ENCODE measurements at regions not wholly inside any gene's neighbourhood (a gene's known extent, or its start where the extent isn't known, plus 50 kb on each side); places are given as distances from the start of the nearest gene placed in this dataset.

DNA sequence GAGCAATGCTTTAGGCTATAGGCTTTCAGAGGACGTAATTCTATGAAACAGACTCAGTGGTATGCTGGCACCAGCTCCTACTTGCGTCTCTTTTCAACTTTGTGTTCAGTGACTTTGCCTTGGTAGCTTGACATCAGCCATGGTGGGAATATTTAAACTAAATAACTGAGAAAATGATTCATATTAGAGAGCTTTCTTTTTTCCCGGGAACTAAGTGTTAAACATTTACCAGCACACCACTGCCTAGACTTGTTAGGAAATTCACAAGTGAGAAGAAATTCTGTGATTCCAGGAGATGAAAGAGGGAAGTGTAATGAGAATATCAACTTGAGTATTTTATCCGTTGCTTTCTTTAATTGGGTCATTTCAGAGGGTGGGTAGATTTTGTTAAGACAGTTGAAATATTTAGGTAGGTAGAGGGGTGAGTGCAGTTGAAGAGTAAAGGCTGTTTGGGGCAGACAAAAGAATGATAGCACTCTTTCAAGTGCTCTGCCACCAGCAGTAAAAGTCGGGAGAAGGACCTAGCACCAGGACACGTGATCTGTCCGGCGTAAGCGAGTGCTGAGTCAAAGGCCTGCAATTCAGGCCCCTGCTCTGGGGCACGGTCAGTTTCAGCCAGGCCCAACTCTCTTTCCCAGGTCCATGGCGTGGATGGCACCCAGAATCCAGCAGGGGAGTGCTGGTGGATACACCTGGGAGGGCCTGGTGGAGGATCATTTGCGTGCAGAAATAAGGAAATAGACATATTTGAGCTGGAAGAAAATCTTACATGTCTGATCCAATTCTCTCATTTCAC, 206.3 kb downstream of the SNX10 start (continued):
- TF ChIP-seq, protein P1, sequence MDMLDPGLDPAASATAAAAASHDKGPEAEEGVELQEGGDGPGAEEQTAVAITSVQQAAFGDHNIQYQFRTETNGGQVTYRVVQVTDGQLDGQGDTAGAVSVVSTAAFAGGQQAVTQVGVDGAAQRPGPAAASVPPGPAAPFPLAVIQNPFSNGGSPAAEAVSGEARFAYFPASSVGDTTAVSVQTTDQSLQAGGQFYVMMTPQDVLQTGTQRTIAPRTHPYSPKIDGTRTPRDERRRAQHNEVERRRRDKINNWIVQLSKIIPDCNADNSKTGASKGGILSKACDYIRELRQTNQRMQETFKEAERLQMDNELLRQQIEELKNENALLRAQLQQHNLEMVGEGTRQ (CRISPR knock-in tag; IDR thresholded peaks at IDR 0.05): peak; percentile 89

DNA sequence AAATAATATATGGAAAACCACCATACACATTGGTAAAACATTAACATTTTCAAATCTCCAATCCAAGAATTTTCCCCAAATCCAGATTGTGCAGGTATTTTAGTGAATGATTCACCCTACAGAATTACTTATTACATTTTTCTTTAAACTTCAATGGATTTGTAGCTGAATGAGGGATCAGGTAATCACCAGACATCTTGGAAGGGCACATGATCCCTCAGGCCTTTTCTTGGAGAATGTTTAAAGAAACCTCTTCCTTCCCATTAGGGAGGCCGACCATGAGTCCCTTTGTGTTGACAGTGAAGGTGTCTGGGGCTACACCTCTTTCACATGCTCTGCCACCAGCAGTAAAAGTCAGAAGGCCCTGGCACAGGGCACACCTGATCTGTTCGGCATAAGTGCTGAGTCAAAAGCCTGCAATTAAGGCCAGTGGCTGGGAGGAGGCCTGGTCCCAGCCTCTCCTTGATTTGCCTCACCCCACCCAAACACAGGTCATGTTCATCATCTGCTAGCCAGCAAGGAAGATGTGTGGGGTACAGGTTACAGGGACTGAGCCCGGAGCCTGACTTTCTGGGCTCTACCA, 207.7 kb downstream of the SNX10 start:
- intact Hi-C loops (cut with micrococcal nuclease): no loop called here
- H3K9me3 ChIP-seq (replicated peaks; ENCODE audit: control insufficient read depth, insufficient read depth, low read depth, low read length): no peaks in the 10 kb centered on the region
- in situ Hi-C loops (cut with MboI): loop anchor here (25.0 kb wide), 1 partner anchor 112 kb away; no protein-coding TSS in a partner anchor
- TF ChIP-seq ATF6 (CRISPR knock-in tag; IDR thresholded peaks at IDR 0.05): no peak
- TF ChIP-seq ZFP36 (IDR thresholded peaks at IDR 0.05; ENCODE audit: low read depth, low read length, partially characterized antibody): no peak
- TF ChIP-seq, protein P2, sequence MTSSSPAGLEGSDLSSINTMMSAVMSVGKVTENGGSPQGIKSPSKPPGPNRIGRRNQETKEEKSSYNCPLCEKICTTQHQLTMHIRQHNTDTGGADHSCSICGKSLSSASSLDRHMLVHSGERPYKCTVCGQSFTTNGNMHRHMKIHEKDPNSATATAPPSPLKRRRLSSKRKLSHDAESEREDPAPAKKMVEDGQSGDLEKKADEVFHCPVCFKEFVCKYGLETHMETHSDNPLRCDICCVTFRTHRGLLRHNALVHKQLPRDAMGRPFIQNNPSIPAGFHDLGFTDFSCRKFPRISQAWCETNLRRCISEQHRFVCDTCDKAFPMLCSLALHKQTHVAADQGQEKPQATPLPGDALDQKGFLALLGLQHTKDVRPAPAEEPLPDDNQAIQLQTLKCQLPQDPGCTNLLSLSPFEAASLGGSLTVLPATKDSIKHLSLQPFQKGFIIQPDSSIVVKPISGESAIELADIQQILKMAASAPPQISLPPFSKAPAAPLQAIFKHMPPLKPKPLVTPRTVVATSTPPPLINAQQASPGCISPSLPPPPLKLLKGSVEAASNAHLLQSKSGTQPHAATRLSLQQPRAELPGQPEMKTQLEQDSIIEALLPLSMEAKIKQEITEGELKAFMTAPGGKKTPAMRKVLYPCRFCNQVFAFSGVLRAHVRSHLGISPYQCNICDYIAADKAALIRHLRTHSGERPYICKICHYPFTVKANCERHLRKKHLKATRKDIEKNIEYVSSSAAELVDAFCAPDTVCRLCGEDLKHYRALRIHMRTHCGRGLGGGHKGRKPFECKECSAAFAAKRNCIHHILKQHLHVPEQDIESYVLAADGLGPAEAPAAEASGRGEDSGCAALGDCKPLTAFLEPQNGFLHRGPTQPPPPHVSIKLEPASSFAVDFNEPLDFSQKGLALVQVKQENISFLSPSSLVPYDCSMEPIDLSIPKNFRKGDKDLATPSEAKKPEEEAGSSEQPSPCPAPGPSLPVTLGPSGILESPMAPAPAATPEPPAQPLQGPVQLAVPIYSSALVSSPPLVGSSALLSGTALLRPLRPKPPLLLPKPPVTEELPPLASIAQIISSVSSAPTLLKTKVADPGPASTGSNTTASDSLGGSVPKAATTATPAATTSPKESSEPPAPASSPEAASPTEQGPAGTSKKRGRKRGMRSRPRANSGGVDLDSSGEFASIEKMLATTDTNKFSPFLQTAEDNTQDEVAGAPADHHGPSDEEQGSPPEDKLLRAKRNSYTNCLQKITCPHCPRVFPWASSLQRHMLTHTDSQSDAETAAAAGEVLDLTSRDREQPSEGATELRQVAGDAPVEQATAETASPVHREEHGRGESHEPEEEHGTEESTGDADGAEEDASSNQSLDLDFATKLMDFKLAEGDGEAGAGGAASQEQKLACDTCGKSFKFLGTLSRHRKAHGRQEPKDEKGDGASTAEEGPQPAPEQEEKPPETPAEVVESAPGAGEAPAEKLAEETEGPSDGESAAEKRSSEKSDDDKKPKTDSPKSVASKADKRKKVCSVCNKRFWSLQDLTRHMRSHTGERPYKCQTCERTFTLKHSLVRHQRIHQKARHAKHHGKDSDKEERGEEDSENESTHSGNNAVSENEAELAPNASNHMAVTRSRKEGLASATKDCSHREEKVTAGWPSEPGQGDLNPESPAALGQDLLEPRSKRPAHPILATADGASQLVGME (CRISPR knock-in tag; IDR thresholded peaks at IDR 0.05): no peak
- TF ChIP-seq NRF1 (conservative IDR thresholded peaks at IDR 0.05 in 1 of 2, IDR thresholded peaks at IDR 0.05 in 1 of 2): no peak
- TF ChIP-seq FOXP4 (CRISPR knock-in tag; IDR thresholded peaks at IDR 0.05; ENCODE audit: borderline replicate concordance): no peak

More for the DNA sequence above, 207.7 kb downstream of the SNX10 start:
- peaks cover 3 to 8% of the 10 kb centered on the region in 2 experiments; a peak in 3 of 5 replicates for H3K4me1 ChIP-seq (replicated peaks in 1 of 2; ENCODE audit: control insufficient read depth in 2 of 2, insufficient read depth in 2 of 2, low read length in 2 of 2)
- BruUV-seq (replicated peaks): no TSS peak
- ChIA-PET POLR2A (no interaction called here), CTCF (ENCODE audit: low intra/inter-chr PET ratio) (interaction anchor here (3.6 kb wide), 1 partner anchor 129 kb away, joined by 21 read pairs; no protein-coding TSS in a partner anchor)
- H3K9ac ChIP-seq (ENCODE audit: insufficient read depth in 1 of 2, low read depth in 2 of 2, low read length in 2 of 2): no peak overlapping the region
- WGBS (ENCODE audit: insufficient coverage, low coverage, missing lambda C conversion rate): 21% methylated on average over 3 of the region's 3 CpGs
- H4K20me1 ChIP-seq (replicated peaks; ENCODE audit: control insufficient read depth, insufficient read depth, low read length): no peaks in the 10 kb centered on the region
- DNase-seq (ENCODE audit: extremely low read depth in 1 of 4, low spot score in 3 of 4) (no peak), ATAC-seq (no peak), FAIRE-seq (no peak)
- H3K27me3 ChIP-seq (ENCODE audit: control insufficient read depth in 2 of 2, insufficient read depth in 2 of 2, low read length in 2 of 2): peaks cover 12 to 13% of the 10 kb centered on the region in 2 experiments; a peak in 4 of 5 replicates
- H2AFZ ChIP-seq (ENCODE audit: low read depth, low read length): no peak overlapping the region
- no peaks in the 10 kb centered on the region for H3K9me1 ChIP-seq (ENCODE audit: control insufficient read depth, insufficient read depth, low read length)
- no peaks in the 10 kb centered on the region for H3K36me3 ChIP-seq (ENCODE audit: control insufficient read depth, insufficient read depth, low read length)
- H3K4me3 ChIP-seq: no peak overlapping the region
- H3K4me2 ChIP-seq (ENCODE audit: insufficient read depth, low read length): no peak overlapping the region
- H3K27ac ChIP-seq (ENCODE audit: extremely low read depth, low read depth, low read length): no peak overlapping the region
- H3K79me2 ChIP-seq (ENCODE audit: control insufficient read depth, insufficient read depth, low read length): no peaks in the 10 kb centered on the region

Data from K562 (cell line).